ENCODE measurements at regions not wholly inside any gene's neighbourhood (a gene's known extent, or its start where the extent isn't known, plus 50 kb on each side); places are given as distances from the start of the nearest gene placed in this dataset.
"Not testable (repeated sequence)": the region's sequence is repeated elsewhere in the genome, so short reads cannot be mapped to it uniquely, and the experiment has no call there.

- not testable (repeated sequence) for DNase-seq
Measured at GRCh38 chr3:181925841-181926240, 214.1 kb downstream of the SOX2 start.

GRCh38 chr3:181929501-181929900, 217.8 kb downstream of the SOX2 start:
- no peak for DNase-seq

GRCh38 chr3:181930105-181930504, 218.4 kb downstream of the SOX2 start:
- no peak for DNase-seq

- no peak for DNase-seq
Measured at GRCh38 chr3:181932039-181932438, 220.3 kb downstream of the SOX2 start.

DNA sequence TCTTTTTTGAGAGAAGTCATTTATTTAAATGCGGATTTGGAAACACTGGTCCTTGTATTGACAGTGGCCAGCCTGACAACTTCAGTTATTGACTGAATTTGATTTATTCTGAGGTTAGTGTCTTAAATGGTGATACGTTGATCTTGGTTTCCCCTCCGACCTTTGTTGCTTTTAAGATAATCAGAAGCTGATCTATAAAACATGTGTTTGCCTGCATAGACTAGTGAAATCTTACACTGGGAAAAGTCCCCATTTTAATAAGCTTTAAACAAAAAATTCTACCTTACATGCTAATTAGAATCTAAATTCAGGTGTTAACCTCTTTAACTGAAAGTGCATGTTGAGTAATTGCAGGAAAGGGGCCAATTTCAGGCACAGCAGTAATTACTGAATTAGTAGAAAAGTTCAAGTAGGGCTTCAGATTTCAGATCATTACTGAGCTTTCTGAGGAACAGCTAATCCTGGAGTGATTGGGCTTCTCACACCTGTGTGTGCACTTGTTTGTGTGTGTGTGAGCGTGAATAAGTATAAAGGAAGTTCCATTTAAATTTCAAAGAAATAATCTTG, 221.4 kb downstream of the SOX2 start:
- no peak for DNase-seq

DNA sequence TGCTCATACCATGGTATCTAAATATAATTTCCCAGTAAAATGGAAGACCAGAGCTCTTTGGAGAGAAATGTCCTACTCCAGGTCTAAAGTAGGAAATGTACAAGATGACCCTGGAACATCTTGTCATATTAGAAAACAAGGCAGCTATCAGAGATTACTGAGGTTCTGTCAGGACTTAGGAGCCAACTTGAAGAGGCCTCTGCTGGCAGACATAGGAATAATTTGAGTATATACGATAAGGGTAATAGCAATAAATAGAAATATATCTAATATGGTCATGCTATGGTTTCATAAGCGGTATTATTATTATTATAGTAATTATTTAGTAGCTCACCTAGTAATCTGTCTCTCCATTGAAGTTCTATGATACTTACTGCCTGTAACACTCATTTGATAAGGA, 224.2 kb downstream of the SOX2 start:
- no peak for DNase-seq

- no peak for DNase-seq
Measured at GRCh38 chr3:181936774-181937173, 225.0 kb downstream of the SOX2 start.

DNA sequence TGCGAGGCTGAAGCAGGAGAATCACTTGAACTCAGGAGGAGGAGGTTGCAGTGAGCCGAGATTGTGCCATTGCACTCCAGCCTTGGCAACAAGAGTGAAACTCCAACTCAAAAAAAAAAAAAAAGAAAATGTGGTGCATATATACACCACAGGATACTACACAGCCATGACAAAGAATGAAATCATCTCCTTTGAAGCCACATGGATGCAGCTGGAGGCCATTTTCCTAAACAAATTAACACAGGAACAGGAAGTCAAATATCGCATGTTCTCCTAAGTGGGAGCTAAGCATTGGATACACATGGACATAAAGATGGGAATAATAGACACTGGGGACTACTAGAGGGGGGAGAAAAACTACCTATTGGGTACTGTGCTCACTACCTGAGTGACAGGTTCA, 226.9 kb downstream of the SOX2 start:
- DNase-seq, result not testable (repeated sequence)

DNA sequence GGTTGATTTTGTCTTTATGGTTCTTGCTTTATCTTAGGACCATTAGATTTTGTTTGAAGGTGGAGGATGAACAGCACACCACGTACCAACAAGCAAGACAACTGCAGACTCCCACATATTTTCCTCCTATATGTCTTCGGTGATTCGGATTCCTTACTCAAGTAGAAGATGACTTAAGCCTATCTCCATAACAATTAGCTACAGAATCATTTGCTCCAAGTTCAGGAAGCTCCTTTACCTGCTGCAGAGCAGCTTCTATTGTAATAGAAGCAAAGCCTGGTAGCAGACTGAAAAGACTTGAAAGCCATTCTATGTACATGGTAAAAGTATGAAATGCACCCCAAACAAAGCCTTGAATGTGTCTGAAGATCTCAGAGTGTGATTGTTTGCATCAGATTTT, 229.0 kb downstream of the SOX2 start:
- DNase-seq, result no peak

DNA sequence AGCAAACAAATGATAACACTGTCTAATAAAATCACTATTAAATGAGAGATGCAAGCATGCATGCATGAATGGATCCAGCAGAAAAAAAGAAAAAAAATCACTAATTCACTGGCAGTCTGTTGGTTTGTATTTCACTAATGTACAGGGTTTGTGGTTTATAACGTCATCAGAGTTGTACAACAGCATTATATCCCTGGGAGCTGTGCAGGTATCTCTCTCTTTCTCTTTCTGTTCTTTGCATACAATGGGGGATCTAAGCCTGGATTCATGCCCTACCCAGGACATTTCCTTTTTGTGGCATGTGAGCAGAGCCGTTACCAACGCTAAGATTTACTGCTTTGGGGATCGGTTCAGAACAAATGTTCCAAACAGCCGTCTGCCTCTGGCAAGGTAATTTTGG, 229.5 kb downstream of the SOX2 start:
- DNase-seq, result no peak

DNA sequence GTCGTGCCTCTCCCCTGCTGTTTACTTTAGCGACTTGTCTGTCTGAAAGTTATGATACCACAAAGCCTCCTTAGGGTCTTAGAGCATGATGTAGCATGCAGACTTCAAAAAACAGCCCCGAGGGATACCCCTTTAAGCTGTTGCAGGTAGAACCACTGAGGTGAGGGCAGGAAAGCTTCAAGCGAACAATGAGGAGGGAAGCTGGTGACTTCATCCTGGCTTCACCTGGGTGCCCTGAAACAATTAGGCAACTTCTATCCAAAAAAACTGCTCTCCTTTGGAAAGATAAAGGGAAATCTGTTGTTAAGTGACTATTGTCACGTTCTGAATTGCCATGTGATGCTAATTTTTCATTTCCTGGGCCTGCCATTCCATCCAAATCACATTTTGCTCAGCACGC, 231.6 kb downstream of the SOX2 start:
- no peak for DNase-seq

GRCh38 chr3:181947606-181948005, 235.9 kb downstream of the SOX2 start:
- no peak for DNase-seq

- DNase-seq, result no peak
Measured at GRCh38 chr3:181948286-181948685, 236.6 kb downstream of the SOX2 start.

DNA sequence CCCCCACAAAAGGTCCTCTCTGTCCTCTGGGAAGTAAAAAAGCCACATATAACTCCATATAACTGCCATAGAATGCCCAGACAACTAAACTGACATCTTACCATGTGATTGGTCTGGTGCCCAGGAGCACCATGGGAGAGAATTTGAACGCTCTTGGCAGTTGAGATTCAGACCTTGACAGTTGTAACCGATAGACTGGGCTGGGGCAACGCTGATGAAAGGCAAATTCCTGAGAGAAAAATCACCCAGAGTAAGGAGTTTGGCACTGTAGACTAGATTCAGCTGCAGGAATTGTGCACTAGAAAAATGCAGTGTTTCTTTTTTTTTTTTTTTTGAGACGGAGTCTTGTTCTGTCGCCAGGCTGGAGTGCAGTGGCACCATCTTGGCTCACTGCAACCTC, 240.5 kb downstream of the SOX2 start:
- no peak for DNase-seq

DNA sequence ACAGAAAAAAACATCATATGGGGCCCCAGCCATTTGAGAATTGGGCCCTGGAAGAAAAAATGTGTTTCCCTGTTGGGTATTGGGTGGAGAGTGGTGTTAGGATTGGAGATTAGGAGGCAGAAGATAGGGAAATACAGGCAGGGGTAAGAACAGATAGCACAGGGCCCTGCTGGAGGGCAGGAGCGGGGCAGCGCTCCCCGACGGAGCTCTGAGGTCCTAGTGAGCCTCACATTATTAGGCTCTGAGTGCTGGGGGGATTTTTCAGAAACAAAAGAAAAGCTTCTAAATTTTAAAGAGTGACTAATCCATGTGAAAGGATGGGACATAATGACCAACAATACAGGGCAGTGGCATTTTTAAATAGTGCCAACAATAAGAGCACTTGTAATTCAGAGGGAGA, 241.2 kb downstream of the SOX2 start:
- no peak for DNase-seq

DNA sequence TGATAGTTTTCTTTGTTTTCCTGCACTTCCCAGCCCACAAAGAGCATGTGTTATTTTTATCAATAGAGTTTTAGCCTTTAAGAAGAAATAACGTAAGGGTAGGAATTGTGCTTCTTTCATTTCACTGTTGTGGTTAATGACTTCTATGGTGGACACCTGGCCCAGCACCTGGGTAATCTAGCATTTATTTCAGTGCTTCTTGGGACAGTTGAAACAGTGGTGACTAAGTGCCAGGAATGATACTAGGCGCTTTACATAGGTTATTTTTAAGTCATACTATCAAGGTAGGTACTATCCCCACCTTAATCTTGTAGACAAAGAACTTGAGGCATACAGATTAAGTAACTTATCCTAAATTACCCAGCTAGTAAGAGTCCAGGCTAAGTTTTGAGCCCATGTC, 243.8 kb downstream of the SOX2 start:
- DNase-seq, result no peak

DNA sequence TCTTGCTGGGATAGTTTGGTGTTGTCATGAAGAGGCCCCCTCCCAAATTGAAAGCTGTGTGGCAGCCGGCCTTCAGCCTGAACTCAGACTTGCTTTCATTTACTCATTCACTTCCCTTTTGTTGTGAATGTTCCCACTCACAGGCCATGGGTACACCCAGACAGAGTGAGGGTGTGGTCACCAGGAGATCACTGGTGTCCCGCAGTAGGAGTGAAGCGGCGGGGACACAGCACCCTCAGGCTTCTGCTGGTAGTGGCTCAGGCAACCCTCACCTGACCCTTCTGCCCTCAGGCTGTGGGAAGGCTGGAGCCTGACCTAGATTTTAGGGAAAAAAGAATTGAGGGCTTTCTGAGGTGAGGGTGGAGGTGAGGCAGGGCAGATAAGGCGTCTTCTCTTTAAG, 244.4 kb downstream of the SOX2 start:
- no peak for DNase-seq

DNA sequence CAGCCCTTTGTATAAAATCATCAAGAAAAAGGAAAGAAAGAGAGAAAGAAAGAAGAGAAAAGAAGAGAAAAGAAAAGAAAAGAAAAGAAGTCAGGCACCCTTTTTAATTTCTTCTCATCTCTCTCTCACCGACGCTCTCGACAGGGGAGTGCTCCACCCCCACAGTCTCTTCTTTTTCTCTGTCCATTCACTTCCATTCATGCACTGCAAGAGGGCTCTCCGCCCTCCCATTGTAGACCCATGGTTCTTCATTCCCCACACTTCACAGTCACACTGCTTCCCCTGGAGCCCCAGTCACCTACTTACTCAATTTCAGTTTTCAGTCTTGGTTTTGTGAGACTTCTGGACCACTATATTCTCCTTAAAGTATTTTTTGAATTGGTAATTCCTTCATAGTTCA, 254.7 kb downstream of the SOX2 start:
- DNase-seq, result no peak

- DNase-seq, result no peak
Measured at GRCh38 chr3:181969925-181970324, 258.2 kb downstream of the SOX2 start.

DNA sequence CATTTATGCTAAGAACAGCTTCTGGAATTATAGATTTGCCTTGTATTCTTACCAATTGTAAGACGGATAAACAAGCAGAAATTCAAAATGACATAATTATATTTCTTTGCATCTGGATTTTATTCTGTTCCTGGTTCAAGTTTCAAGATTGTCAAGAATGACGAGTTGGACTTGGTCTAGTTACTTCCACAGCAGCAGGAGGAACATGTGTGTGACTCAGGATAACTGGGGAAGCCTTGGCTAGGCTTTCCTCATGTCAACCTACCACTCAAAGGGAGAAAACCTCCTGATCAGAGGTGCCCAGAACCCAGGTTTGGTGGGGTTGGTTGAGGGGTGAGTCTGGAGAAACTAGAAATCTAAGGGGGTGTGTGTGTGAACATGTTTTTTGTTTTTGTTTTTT, 259.7 kb downstream of the SOX2 start:
- no peak for DNase-seq

DNA sequence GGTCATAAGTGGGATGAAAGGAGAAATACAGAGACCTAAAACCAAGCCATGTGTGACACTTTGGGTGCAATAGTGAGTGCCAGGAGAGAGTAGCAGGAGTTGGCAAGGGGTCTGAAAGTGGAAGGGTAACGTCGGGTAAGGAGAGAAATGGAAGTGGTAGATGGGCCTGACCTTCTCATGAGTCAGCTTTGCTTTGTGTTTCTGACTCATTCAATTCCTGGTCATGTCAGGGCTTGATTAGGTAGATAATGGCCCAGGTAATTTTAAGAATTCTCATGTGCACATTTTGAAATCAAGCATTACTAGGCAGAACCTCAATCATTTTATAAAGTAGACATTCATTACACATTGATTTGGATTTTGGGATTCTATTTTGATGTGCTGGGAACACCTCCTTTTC, 262.5 kb downstream of the SOX2 start:
- DNase-seq, result no peak

- no peak for DNase-seq
Measured at GRCh38 chr3:181976526-181976925, 264.8 kb downstream of the SOX2 start.

- no peak for DNase-seq
Measured at GRCh38 chr3:181985386-181985785, 273.7 kb downstream of the SOX2 start.

GRCh38 chr3:181987736-181988135, 276.0 kb downstream of the SOX2 start:
- DNase-seq, result no peak

DNA sequence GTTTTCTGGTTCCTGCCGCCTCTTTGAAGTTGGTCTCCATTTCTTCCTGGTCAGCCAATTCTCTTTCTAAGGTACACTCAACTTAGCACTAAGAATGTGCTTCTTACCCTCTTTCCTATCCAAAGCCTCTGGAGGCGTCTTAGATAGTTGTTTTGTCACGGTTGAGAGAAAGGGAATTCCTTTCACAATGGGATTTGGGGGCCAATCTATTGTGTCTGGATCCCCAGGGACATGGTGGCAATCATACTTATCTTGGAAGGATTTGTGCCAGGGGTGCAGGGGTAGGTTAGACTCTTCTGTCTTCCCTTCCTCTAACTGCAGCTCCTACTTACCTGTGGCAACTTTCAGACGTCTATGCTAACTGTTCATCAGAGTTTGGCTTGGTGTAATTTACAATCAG, 287.1 kb downstream of the SOX2 start:
- DNase-seq, result no peak

DNA sequence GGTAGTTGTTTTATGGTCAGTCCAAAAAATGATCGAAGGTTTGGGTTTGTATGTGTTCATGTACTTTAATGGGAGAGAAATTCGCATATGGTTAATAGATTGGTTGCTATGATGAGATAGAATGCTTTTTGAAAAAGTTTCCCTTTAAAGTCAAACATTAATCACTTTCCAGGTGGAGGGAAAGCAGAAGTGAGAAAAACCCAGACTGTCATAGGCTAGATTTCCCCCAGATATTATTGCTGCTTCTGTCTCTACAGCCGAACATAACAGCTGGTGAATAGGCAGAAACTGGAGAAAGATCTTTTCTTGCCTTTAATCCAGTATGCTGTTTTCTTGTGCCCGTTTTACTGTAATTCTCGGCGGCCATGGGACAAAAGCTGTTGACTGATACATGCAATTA, 287.6 kb downstream of the SOX2 start:
- DNase-seq, result no peak
